Smooth muscle cell (in vitro differentiated cells): ENCODE measurements at regions not wholly inside any gene's neighbourhood (a gene's known extent, or its start where the extent isn't known, plus 50 kb on each side); places are given as distances from the start of the nearest gene placed in this dataset.
A peak's percentile ranks its signal among the peaks of the same experiment; 100 is the strongest.

Experiments used
- DNase-seq: peaks from one replicate; lab custom pipeline; 2025; ENCODE audit not compliant: unreplicated experiment; lab: John Stamatoyannopoulos, UW
- H2AFZ ChIP-seq: fragments of 200-600 bp; sonication (generic); 2 replicates; pipeline ENCODE4 v1.6.0; 2016; ENCODE audit warnings: antibody characterized with exemption, low read depth, mild to moderate bottlenecking
- H3F3A ChIP-seq: fragments of 200-600 bp; sonication (generic); 2 replicates; pipeline ENCODE4 v1.6.0; 2017; ENCODE audit warnings: antibody characterized with exemption, low read depth
- H3K27ac ChIP-seq: fragments of 200-600 bp; sonication (generic); 2 replicates; pipeline ENCODE4 v1.5.1; 2016; ENCODE audit warnings: low read depth, mild to moderate bottlenecking
- H3K27me3 ChIP-seq: fragments of 200-600 bp; sonication (generic); 2 replicates; pipeline ENCODE4 v1.6.1; 2016; ENCODE audit warnings: low read depth, mild to moderate bottlenecking
- H3K36me3 ChIP-seq: fragments of 200-600 bp; sonication (generic); 2 replicates; pipeline ENCODE4 v1.5.1; 2016; ENCODE audit warnings: low read depth
- H3K4me1 ChIP-seq: fragments of 200-600 bp; sonication (generic); 2 replicates; pipeline ENCODE4 v1.5.1; 2016; ENCODE audit warnings: low read depth
- H3K4me2 ChIP-seq: fragments of 200-600 bp; sonication (generic); 2 replicates; pipeline ENCODE4 v1.6.0; 2016; ENCODE audit warnings: mild to moderate bottlenecking
- H3K4me3 ChIP-seq: fragments of 200-600 bp; sonication (generic); 2 replicates; pipeline ENCODE4 v1.5.1; 2016; ENCODE audit warnings: mild to moderate bottlenecking
- H3K79me2 ChIP-seq: fragments of 200-600 bp; sonication (generic); 2 replicates; pipeline ENCODE4 v1.6.0; 2016; ENCODE audit warnings: low read depth, mild to moderate bottlenecking
- H3K9ac ChIP-seq: fragments of 200-600 bp; sonication (generic); 2 replicates; pipeline ENCODE4 v1.6.0; 2016; ENCODE audit warnings: low read depth
- H3K9me3 ChIP-seq: fragments of 200-600 bp; sonication (generic); replicated peaks from 2 replicates; pipeline ENCODE4 v1.5.1; 2016; ENCODE audit warnings: low read depth
- H4K20me1 ChIP-seq: fragments of 200-600 bp; sonication (generic); 2 replicates; pipeline ENCODE4 v1.6.0; 2016; ENCODE audit warnings: low read depth
- CTCF ChIP-seq: fragments of 200-600 bp; sonication (generic); IDR thresholded peaks from 2 replicates; pipeline ENCODE4 v1.5.1; 2017; ENCODE audit warnings: borderline replicate concordance, mild to moderate bottlenecking, antibody characterized with exemption; ENCODE audit not compliant: insufficient read depth, poor library complexity, severe bottlenecking
- WGBS: methylation state at CpG from one replicate; pipeline ENCODE4 v1.1.7; 2016; ENCODE audit warnings: low lambda C conversion rate; 5-methylcytosine and 5-hydroxymethylcytosine counted together

DNA sequence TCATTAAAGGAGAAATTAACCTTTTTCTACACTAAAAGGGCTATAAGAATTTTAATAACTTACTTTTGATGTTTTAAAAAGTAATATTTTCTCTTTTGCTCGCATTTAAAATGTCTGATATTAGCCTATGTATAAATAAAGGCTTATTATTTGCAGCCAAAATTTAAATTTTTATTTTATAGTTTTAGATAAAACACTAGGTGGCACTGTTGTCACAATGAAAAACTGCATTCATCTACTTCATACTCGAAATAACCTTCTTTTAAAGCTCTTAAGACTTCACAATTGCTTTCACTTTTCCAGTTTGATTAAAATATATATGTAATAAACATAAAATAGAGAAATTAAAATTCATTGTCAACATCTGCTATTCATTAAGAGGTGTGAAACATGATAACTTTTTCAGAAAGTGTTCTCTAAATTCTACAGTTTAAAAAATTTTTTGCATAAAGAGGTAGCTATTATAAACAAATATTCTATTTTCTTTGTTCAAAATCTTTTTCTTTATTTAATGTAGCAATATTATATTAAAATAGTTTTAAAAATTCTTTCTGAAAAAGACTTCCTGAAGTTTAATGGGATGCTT, 78.8 kb upstream of the DEFB112 start:
- Histone ChIP-seq H4K20me1 (no peaks in the 10 kb centered on the region), H3K4me1 (no peaks in the 10 kb centered on the region), H2AFZ (no peak overlapping the region), H3K79me2 (no peaks in the 10 kb centered on the region), H3K36me3 (no peaks in the 10 kb centered on the region), H3K4me2 (no peak overlapping the region), H3K4me3 (no peak overlapping the region), H3K27ac (no peak overlapping the region), H3K9me3 (no peaks in the 10 kb centered on the region), H3K9ac (no peak overlapping the region), H3K27me3 (peaks cover 28% of the 10 kb centered on the region), H3F3A (no peaks in the 10 kb centered on the region)
- no peak for DNase-seq
- peak; percentile 63 for TF ChIP-seq CTCF
- WGBS = 7% methylated on average over 2 of the region's 2 CpGs

DNA sequence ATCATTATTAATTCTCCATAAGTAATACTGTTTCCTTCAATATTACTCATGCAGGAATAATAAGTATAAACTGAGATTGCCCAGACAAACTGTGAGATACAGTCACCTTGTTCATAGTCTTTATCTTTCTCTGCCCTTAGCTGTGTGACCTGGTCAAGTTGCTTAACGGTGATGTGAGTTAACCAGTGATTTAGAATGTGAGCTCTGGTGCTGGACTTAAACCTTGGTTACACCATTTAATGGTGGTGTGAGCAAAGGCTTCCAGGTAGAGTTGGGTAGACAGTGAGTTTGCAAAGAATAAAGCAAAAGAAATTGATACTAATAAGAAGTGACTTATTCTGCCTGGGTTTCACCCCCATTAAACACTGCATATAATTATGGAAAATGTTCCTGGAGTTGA, 86.2 kb upstream of the DEFB112 start:
- no peaks in the 10 kb centered on the region for H3K9me3 ChIP-seq

DNA sequence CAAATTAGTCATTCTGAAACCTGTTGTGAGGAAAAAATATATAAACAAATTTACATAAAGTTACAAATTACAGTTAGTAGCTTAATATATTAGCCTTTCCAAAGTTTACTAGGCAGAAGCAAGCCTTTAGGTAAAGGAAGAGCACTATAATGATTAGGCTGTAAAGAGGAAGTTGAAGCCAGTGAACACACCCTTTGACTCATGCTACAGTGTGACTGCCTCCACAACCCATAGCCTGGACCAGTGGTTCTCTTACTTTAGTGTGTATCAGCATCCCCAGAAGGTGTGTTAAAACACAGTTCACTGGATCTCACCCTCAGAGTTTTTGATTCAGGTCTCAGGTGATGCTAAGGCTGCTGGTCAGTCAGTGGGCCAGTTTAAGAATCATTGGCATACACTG, 91.4 kb upstream of the DEFB112 start:
- H2AFZ ChIP-seq = no peak overlapping the region
- H3K9ac ChIP-seq = no peak overlapping the region
- H3K79me2 ChIP-seq = no peaks in the 10 kb centered on the region
- no peaks in the 10 kb centered on the region for H3K27me3 ChIP-seq
- H3K4me2 ChIP-seq = no peak overlapping the region
- H3K36me3 ChIP-seq = no peaks in the 10 kb centered on the region
- H3K4me3 ChIP-seq = no peak overlapping the region
- TF ChIP-seq CTCF = no peak
- no peaks in the 10 kb centered on the region for H4K20me1 ChIP-seq
- DNase-seq = no peak
- no peaks in the 10 kb centered on the region for H3F3A ChIP-seq
- H3K27ac ChIP-seq = no peak overlapping the region
- H3K4me1 ChIP-seq = no peaks in the 10 kb centered on the region
- no peaks in the 10 kb centered on the region for H3K9me3 ChIP-seq

More for the DNA sequence above, 86.2 kb upstream of the DEFB112 start:
- Histone ChIP-seq H3F3A (no peaks in the 10 kb centered on the region), H2AFZ (no peak overlapping the region), H3K36me3 (no peaks in the 10 kb centered on the region), H3K27me3 (peaks cover 6% of the 10 kb centered on the region), H3K4me1 (no peaks in the 10 kb centered on the region), H3K79me2 (no peaks in the 10 kb centered on the region), H3K4me2 (no peak overlapping the region), H4K20me1 (no peaks in the 10 kb centered on the region), H3K9ac (no peak overlapping the region), H3K27ac (no peak overlapping the region), H3K4me3 (no peak overlapping the region)
- no peak for DNase-seq
- TF ChIP-seq CTCF = no peak
- 84% methylated on average over 1 of the region's 1 CpG for WGBS

GRCh38 chr6:50143011-50143719, 93.4 kb upstream of the DEFB112 start:
- no peak overlapping the region for H3K4me2 ChIP-seq
- H3F3A ChIP-seq = no peaks in the 10 kb centered on the region
- H3K79me2 ChIP-seq = no peaks in the 10 kb centered on the region
- H3K36me3 ChIP-seq = no peaks in the 10 kb centered on the region
- no peaks in the 10 kb centered on the region for H3K9me3 ChIP-seq
- H3K27me3 ChIP-seq = no peaks in the 10 kb centered on the region
- H3K4me1 ChIP-seq = no peaks in the 10 kb centered on the region
- no peak overlapping the region for H3K27ac ChIP-seq
- no peak overlapping the region for H3K9ac ChIP-seq
- WGBS = 79% methylated on average over 2 of the region's 2 CpGs
- no peak for TF ChIP-seq CTCF
- H2AFZ ChIP-seq = no peak overlapping the region
- no peaks in the 10 kb centered on the region for H4K20me1 ChIP-seq
- DNase-seq = no peak
- no peak overlapping the region for H3K4me3 ChIP-seq
